Stimulated activated CD4-positive, alpha-beta T cell treated with anti-CD3 and anti-CD28 coated beads, Interleukin-4, amount 100 ng/mL, for 48 hours (primary cell): ENCODE measurements at regions not wholly inside any gene's neighbourhood (a gene's known extent, or its start where the extent isn't known, plus 50 kb on each side); places are given as distances from the start of the nearest gene placed in this dataset.

ENCODE experiments used
- DNase-seq, 2 donors: peaks; one replicate each; pipeline ENCODE4 v3.0.0-alpha.2; 2020; ENCODE audit warnings: low read depth in 2 of 2

DNA sequence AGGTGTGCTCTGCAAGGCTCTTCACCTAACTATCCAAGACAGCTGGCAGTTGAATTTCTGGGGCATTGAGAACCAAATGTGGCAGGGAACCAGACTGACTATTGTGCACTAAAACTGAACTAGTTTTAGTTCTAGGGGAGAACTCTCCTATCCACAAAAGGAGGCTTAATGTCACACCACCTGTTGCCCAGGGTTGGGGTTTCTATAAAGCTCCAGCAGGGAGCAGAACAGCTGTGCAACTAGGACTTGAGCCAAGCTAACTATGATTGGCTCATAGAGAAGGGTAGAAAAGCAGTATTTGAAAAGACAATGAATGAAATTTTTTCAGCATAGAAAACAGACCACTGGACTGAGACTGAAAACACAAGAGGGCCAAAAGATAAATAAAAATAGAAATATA lies 53.3 kb upstream of the FGGY start:
- DNase-seq, result no peak

DNA sequence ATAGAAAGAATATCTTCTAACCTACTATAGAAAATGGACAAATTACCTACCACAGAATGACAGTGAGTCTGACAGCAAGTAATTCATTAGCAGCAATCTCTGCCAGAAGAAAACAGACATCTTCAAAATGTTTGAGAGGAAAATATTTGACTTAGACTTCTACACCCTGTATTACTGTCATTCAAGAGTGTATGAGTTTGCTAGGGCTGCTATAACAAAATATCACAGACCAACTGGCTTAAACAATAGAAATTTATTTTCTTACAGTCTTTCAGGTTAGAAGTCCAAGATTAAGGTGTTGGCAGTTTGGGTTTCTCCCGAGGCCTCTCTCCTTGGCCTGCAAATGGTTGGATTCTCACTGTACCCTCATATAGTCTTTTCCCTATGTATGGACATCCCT lies 52.9 kb upstream of the FGGY start:
- no peak for DNase-seq

DNA sequence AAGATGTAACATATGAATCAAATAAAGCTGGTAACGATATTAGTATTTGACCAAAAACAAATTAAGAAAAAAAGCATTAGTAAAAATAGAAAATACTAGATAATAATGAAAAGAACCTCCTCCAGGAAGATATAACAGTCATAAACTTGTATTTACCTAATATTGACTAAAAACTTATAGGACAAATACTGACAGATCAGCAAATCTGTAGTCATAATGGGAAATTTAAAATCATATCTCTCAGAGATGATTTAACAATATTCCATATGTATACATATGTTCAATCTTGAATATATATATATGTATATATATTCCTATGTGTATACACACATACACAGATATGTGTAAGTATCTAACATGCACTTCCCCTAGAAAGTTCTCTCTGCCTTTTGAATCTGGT lies 52.0 kb upstream of the FGGY start:
- no peak for DNase-seq
